Common myeloid progenitor, CD34-positive (primary cell): ENCODE measurements at regions not wholly inside any gene's neighbourhood (a gene's known extent, or its start where the extent isn't known, plus 50 kb on each side); places are given as distances from the start of the nearest gene placed in this dataset.

Experiments
- CTCF ChIA-PET: fragments of 350-600 bp; sonication (Branson Sonifier 250); formaldehyde crosslinking; loops from one replicate; lab custom pipeline; 2021; ENCODE audit warnings: antibody characterized with exemption; lab: Charles Lee
- POLR2A ChIA-PET: fragments of 350-600 bp; sonication (Branson Sonifier 250); formaldehyde crosslinking; loops from one replicate; lab custom pipeline; 2021; ENCODE audit warnings: antibody characterized with exemption; lab: Charles Lee
- DNase-seq, 3 donors: peaks; one replicate each; pipeline versions ENCODE4 v3.0.0 to v3.0.0-alpha.2; 2013
- H3K27ac ChIP-seq, 2 experiments: 1 replicate in 1 of 2; 2 replicates in 1 of 2; pipeline ENCODE4 v1.7.0; 2013; ENCODE audit warnings: inconsistent platforms in 2 of 2, low read length in 2 of 2, mild to moderate bottlenecking in 2 of 2, low read depth in 1 of 2, moderate library complexity in 1 of 2; ENCODE audit not compliant: severe bottlenecking in 2 of 2, insufficient read depth in 1 of 2, poor library complexity in 1 of 2
- H3K27me3 ChIP-seq, 5 experiments: replicated peaks in 2 of 5; 1 replicate in 3 of 5; 2 replicates in 2 of 5; pipeline versions ENCODE4 v1.6.1 to v1.7.0; 2013; ENCODE audit warnings: low read length in 4 of 5, mild to moderate bottlenecking in 2 of 5, moderate library complexity in 2 of 5, inconsistent platforms in 1 of 5; ENCODE audit not compliant: insufficient read depth in 5 of 5, control insufficient read depth in 4 of 5
- H3K36me3 ChIP-seq, 4 experiments: 1 replicate in 2 of 4; 2 replicates in 2 of 4; pipeline versions ENCODE4 v1.6.1 to v1.7.0; 2013; ENCODE audit warnings: low read length in 3 of 4, control low read depth in 1 of 4, mild to moderate bottlenecking in 1 of 4; ENCODE audit not compliant: control insufficient read depth in 4 of 4, insufficient read depth in 4 of 4
- H3K4me1 ChIP-seq, 4 experiments: 1 replicate in 3 of 4; 2 replicates in 1 of 4; pipeline versions ENCODE4 v1.6.1 to v1.7.1; 2013; ENCODE audit warnings: low read length in 3 of 4, mild to moderate bottlenecking in 3 of 4, control low read depth in 1 of 4, inconsistent platforms in 1 of 4, moderate library complexity in 1 of 4; ENCODE audit not compliant: control insufficient read depth in 4 of 4, insufficient read depth in 4 of 4; ENCODE audit errors: control extremely low read depth in 1 of 4
- H3K4me3 ChIP-seq, 7 experiments: 1 replicate in 4 of 7; 2 replicates in 3 of 7; pipeline versions ENCODE4 v1.5.1 to v1.7.0; 2013; ENCODE audit warnings: mild to moderate bottlenecking in 7 of 7, low read length in 6 of 7, moderate library complexity in 6 of 7, inconsistent platforms in 2 of 7, low read depth in 2 of 7, control low read depth in 1 of 7; ENCODE audit not compliant: insufficient read depth in 4 of 7, control insufficient read depth in 1 of 7; ENCODE audit errors: extremely low read depth in 1 of 7
- H3K9me3 ChIP-seq, 5 experiments: 1 replicate in 4 of 5; 2 replicates in 1 of 5; pipeline versions ENCODE4 v1.6.1 to v1.7.1; 2013; ENCODE audit warnings: low read length in 4 of 5, mild to moderate bottlenecking in 2 of 5, inconsistent platforms in 1 of 5, low read depth in 1 of 5, moderate library complexity in 1 of 5; ENCODE audit not compliant: control insufficient read depth in 4 of 5, insufficient read depth in 2 of 5; ENCODE audit errors: control extremely low read depth in 1 of 5
- WGBS: methylation state at CpG from one replicate; pipeline ENCODE4 v1.1.5; 2013; ENCODE audit not compliant: insufficient coverage; 5-methylcytosine and 5-hydroxymethylcytosine counted together

GRCh38 chr20:54305421-54305820 is 97.5 kb downstream of the PFDN4 start:
- H3K36me3 ChIP-seq = no peaks in the 10 kb centered on the region
- H3K4me1 ChIP-seq = no peaks in the 10 kb centered on the region
- no peak overlapping the region for H3K27ac ChIP-seq
- 91% methylated on average over 7 of the region's 7 CpGs for WGBS
- H3K4me3 ChIP-seq = no peak overlapping the region
- no peaks in the 10 kb centered on the region for H3K9me3 ChIP-seq
- no peak for DNase-seq
- ChIA-PET POLR2A (no interaction called here), CTCF (no interaction called here)
- peaks cover 0 to 2% (median 0%) of the 10 kb centered on the region in 5 experiments for H3K27me3 ChIP-seq

GRCh38 chr20:54306985-54307710 is 99.3 kb downstream of the PFDN4 start:
- DNase-seq = no peak
- 17% methylated on average over 3 of the region's 6 CpGs for WGBS
- peaks cover 0 to 2% (median 0%) of the 10 kb centered on the region in 5 experiments for H3K27me3 ChIP-seq
- POLR2A ChIA-PET = no interaction called here
- no peaks in the 10 kb centered on the region for H3K9me3 ChIP-seq
- H3K4me3 ChIP-seq = no peak overlapping the region
- CTCF ChIA-PET = no interaction called here
- no peak overlapping the region for H3K27ac ChIP-seq
- H3K36me3 ChIP-seq = no peaks in the 10 kb centered on the region
- no peaks in the 10 kb centered on the region for H3K4me1 ChIP-seq

GRCh38 chr20:54308804-54309203 is 100.9 kb downstream of the PFDN4 start:
- CTCF ChIA-PET = no interaction called here
- WGBS = 64% methylated on average over 4 of the region's 4 CpGs
- H3K27ac ChIP-seq = no peak overlapping the region
- H3K36me3 ChIP-seq = no peaks in the 10 kb centered on the region
- no peaks in the 10 kb centered on the region for H3K4me1 ChIP-seq
- no peak for DNase-seq
- POLR2A ChIA-PET = no interaction called here
- H3K4me3 ChIP-seq = no peak overlapping the region
- H3K27me3 ChIP-seq = peaks cover 0 to 2% (median 0%) of the 10 kb centered on the region in 5 experiments
- H3K9me3 ChIP-seq = no peaks in the 10 kb centered on the region

- Histone ChIP-seq H3K9me3 (no peaks in the 10 kb centered on the region), H3K36me3 (no peaks in the 10 kb centered on the region), H3K4me3 (no peak overlapping the region), H3K27ac (no peak overlapping the region), H3K27me3 (peaks cover 0 to 4% (median 2%) of the 10 kb centered on the region in 5 experiments), H3K4me1 (no peaks in the 10 kb centered on the region)
- no CpG with 5 or more reads among the region's 1 CpG for WGBS
- DNase-seq = no peak
- ChIA-PET CTCF (no interaction called here), POLR2A (no interaction called here)
These were observed 111.0 kb downstream of the PFDN4 start for GRCh38 chr20:54318892-54319291.

GRCh38 chr20:54320148-54320607 is 112.3 kb downstream of the PFDN4 start:
- Histone ChIP-seq H3K27me3 (peaks cover 0 to 2% (median 0%) of the 10 kb centered on the region in 5 experiments), H3K4me3 (no peak overlapping the region), H3K27ac (no peak overlapping the region), H3K36me3 (no peaks in the 10 kb centered on the region), H3K4me1 (no peaks in the 10 kb centered on the region), H3K9me3 (no peaks in the 10 kb centered on the region)
- no peak for DNase-seq
- POLR2A ChIA-PET = no interaction called here
- no CpG with 5 or more reads among the region's 4 CpGs for WGBS
- CTCF ChIA-PET = no interaction called here

- ChIA-PET CTCF (no interaction called here), POLR2A (no interaction called here)
- H3K36me3 ChIP-seq = no peaks in the 10 kb centered on the region
- H3K27ac ChIP-seq = no peak overlapping the region
- peaks cover 0 to 2% (median 0%) of the 10 kb centered on the region in 5 experiments for H3K27me3 ChIP-seq
- no peaks in the 10 kb centered on the region for H3K9me3 ChIP-seq
- no peak for DNase-seq
- WGBS = 86% methylated on average over 1 of the region's 3 CpGs
- H3K4me3 ChIP-seq = no peak overlapping the region
- no peaks in the 10 kb centered on the region for H3K4me1 ChIP-seq
These were observed 113.6 kb downstream of the PFDN4 start for GRCh38 chr20:54321352-54322087.

- ChIA-PET CTCF (interaction anchor here (1.1 kb wide), 1 partner anchor 10 kb away, joined by 3 read pairs; no protein-coding TSS in a partner anchor), POLR2A (no interaction called here)
- Histone ChIP-seq H3K9me3 (no peaks in the 10 kb centered on the region), H3K36me3 (no peaks in the 10 kb centered on the region), H3K27ac (no peak overlapping the region), H3K4me3 (no peak overlapping the region), H3K4me1 (no peaks in the 10 kb centered on the region), H3K27me3 (peaks cover 0 to 2% (median 0%) of the 10 kb centered on the region in 5 experiments)
- no CpG with 5 or more reads among the region's 2 CpGs for WGBS
- no peak for DNase-seq
These were observed 115.4 kb downstream of the PFDN4 start for GRCh38 chr20:54323227-54323734.
